BE2C (cell line): ENCODE measurements at regions not wholly inside any gene's neighbourhood (a gene's known extent, or its start where the extent isn't known, plus 50 kb on each side); places are given as distances from the start of the nearest gene placed in this dataset.

Experiments used
- DNase-seq: peaks from one replicate; pipeline ENCODE4 v3.0.0-alpha.2; 2020
- H3K27me3 ChIP-seq: fragments of 250-450 bp; sonication (Bioruptor Pico); 2 replicates; pipeline ENCODE4 v1.5.1; 2020; ENCODE audit warnings: mild to moderate bottlenecking
- H3K36me3 ChIP-seq: fragments of 250-450 bp; sonication (Bioruptor Pico); 2 replicates; pipeline ENCODE4 v1.5.1; 2020; ENCODE audit warnings: mild to moderate bottlenecking
- H3K4me1 ChIP-seq: fragments of 250-450 bp; sonication (Bioruptor Pico); 2 replicates; pipeline ENCODE4 v1.5.1; 2020
- H3K4me3 ChIP-seq: 2 replicates; pipeline ENCODE4 v1.5.1; 2011; ENCODE audit warnings: low read depth, low read length
- H3K9me3 ChIP-seq: fragments of 250-450 bp; sonication (Bioruptor Pico); 2 replicates; pipeline ENCODE4 v1.5.1; 2020
- TF ChIP-seq, protein P1 (sequence below): IDR thresholded peaks from 2 replicates; pipeline ENCODE4 v1.5.1; 2012; ENCODE audit warnings: mild to moderate bottlenecking, low read depth, low read length

GRCh38 chr18:28602391-28602790, 425.5 kb upstream of the CDH2 start:
- Histone ChIP-seq H3K4me3 (no peak overlapping the region), H3K4me1 (no peaks in the 10 kb centered on the region), H3K27me3 (no peaks in the 10 kb centered on the region), H3K36me3 (no peaks in the 10 kb centered on the region), H3K9me3 (no peaks in the 10 kb centered on the region)
- DNase-seq = no peak
- TF ChIP-seq, protein P1, sequence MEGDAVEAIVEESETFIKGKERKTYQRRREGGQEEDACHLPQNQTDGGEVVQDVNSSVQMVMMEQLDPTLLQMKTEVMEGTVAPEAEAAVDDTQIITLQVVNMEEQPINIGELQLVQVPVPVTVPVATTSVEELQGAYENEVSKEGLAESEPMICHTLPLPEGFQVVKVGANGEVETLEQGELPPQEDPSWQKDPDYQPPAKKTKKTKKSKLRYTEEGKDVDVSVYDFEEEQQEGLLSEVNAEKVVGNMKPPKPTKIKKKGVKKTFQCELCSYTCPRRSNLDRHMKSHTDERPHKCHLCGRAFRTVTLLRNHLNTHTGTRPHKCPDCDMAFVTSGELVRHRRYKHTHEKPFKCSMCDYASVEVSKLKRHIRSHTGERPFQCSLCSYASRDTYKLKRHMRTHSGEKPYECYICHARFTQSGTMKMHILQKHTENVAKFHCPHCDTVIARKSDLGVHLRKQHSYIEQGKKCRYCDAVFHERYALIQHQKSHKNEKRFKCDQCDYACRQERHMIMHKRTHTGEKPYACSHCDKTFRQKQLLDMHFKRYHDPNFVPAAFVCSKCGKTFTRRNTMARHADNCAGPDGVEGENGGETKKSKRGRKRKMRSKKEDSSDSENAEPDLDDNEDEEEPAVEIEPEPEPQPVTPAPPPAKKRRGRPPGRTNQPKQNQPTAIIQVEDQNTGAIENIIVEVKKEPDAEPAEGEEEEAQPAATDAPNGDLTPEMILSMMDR = no peak

- no peak overlapping the region for H3K4me3 ChIP-seq
- TF ChIP-seq, protein P1 = no peak
- no peak for DNase-seq
These were observed 417.1 kb upstream of the CDH2 start for GRCh38 chr18:28594034-28594433.

DNA sequence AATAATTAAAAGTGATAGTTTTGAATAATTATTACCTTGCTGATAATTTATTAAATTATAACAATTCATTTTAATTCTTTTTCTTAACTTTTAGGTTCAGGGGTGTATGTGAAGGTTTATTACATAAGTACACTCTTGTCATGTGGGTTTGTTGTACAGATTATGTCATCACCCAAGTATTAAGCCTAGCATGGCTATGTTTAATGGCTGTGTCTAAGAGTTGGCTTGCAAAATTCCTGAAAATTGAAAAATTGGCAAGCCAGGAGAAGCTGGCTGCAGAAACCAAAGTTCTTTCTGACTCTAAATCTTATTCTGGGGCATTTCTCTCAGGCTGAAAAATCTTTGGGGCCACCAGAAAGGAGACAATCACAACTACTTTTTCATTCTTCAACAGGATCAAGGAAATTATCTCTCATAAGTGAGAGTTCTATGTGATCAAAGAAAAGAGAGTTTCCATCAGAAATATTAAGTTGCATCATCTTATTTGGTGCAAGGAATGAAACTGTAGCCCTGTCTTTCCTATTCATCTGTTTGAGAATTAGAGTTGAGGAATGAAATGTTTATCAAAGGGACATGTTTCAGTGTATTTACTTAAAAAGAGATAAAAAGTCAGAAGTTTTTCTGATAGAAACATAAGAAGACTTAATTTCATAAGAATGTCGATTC, 412.1 kb upstream of the CDH2 start:
- DNase-seq = no peak
- H3K9me3 ChIP-seq = no peaks in the 10 kb centered on the region
- no peaks in the 10 kb centered on the region for H3K36me3 ChIP-seq
- TF ChIP-seq, protein P1 = no peak
- H3K4me1 ChIP-seq = no peaks in the 10 kb centered on the region
- no peak overlapping the region for H3K4me3 ChIP-seq
- H3K27me3 ChIP-seq = no peaks in the 10 kb centered on the region

More at GRCh38 chr18:28594034-28594433, 417.1 kb upstream of the CDH2 start:
- no peaks in the 10 kb centered on the region for H3K4me1 ChIP-seq
- no peaks in the 10 kb centered on the region for H3K36me3 ChIP-seq
- no peaks in the 10 kb centered on the region for H3K27me3 ChIP-seq
- no peaks in the 10 kb centered on the region for H3K9me3 ChIP-seq

- no peak for DNase-seq
- H3K4me1 ChIP-seq = no peaks in the 10 kb centered on the region
These were observed 407.8 kb upstream of the CDH2 start for GRCh38 chr18:28584731-28585130.

DNA sequence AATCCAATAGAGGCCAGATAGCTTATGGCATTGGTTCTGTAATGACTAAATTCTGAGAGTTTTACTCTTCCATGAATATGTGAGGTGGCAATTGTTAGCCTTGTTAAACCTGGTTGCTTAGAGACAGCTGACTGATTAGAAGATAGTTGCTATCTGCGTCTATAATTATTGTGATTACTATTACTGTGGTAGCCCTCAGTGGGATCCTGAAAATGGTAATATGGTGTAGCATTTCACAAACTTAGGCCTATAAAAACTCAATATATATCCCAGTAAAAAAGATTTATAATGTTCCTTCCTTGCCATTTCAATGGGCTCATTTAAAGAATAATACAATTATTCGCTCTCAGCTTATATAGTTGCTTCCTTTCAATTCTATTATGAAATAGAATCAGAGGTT, 405.8 kb upstream of the CDH2 start:
- H3K4me1 ChIP-seq = no peaks in the 10 kb centered on the region
- TF ChIP-seq, protein P1 = no peak

More at GRCh38 chr18:28584731-28585130, 407.8 kb upstream of the CDH2 start:
- H3K4me3 ChIP-seq = no peak overlapping the region
- H3K36me3 ChIP-seq = no peaks in the 10 kb centered on the region
- TF ChIP-seq, protein P1 = no peak
- no peaks in the 10 kb centered on the region for H3K27me3 ChIP-seq
- no peaks in the 10 kb centered on the region for H3K9me3 ChIP-seq

GRCh38 chr18:28581521-28582071, 404.7 kb upstream of the CDH2 start:
- DNase-seq = peak; percentile 28
- no peaks in the 10 kb centered on the region for H3K9me3 ChIP-seq
- TF ChIP-seq, protein P1 = peak; percentile 30
- H3K27me3 ChIP-seq = no peaks in the 10 kb centered on the region
- no peaks in the 10 kb centered on the region for H3K36me3 ChIP-seq
- no peaks in the 10 kb centered on the region for H3K4me1 ChIP-seq
- H3K4me3 ChIP-seq = peak overlapping the region; percentile 29

More for the DNA sequence above, 405.8 kb upstream of the CDH2 start:
- no peak for DNase-seq
- Histone ChIP-seq H3K27me3 (no peaks in the 10 kb centered on the region), H3K4me3 (no peak overlapping the region), H3K9me3 (no peaks in the 10 kb centered on the region), H3K36me3 (no peaks in the 10 kb centered on the region)
